Activated CD4-positive, alpha-beta memory T cell treated with anti-CD3 and anti-CD28 coated beads for 36 hours (primary cell): ENCODE measurements at regions not wholly inside any gene's neighbourhood (a gene's known extent, or its start where the extent isn't known, plus 50 kb on each side); places are given as distances from the start of the nearest gene placed in this dataset.

ENCODE experiments used
- CTCF ChIA-PET: fragments of 350-600 bp; sonication (Branson Sonifier 250); formaldehyde crosslinking; loops from one replicate; lab custom pipeline; 2021; ENCODE audit warnings: antibody characterized with exemption, inconsistent platforms; lab: Charles Lee
- POLR2A ChIA-PET: fragments of 350-600 bp; sonication (Branson Sonifier 250); formaldehyde crosslinking; loops from one replicate; lab custom pipeline; 2021; ENCODE audit warnings: antibody characterized with exemption; lab: Charles Lee
- DNase-seq: peaks from one replicate; pipeline ENCODE4 v3.0.0-alpha.2; 2020
- H3K27ac Mint-ChIP-seq: one replicate; pipeline ENCODE4 v1.8.0; 2021; ENCODE audit warnings: mixed read lengths
- H3K27me3 Mint-ChIP-seq: one replicate; pipeline ENCODE4 v1.8.0; 2021; ENCODE audit warnings: mixed read lengths
- H3K36me3 Mint-ChIP-seq: one replicate; pipeline ENCODE4 v1.8.0; 2021; ENCODE audit warnings: mixed read lengths
- H3K4me1 Mint-ChIP-seq: one replicate; pipeline ENCODE4 v1.8.0; 2021; ENCODE audit warnings: low read depth, mixed read lengths
- H3K4me3 Mint-ChIP-seq: one replicate; pipeline ENCODE4 v1.8.0; 2021; ENCODE audit warnings: mild to moderate bottlenecking, mixed read lengths
- H3K9me3 Mint-ChIP-seq: one replicate; pipeline ENCODE4 v1.8.0; 2021; ENCODE audit warnings: mixed read lengths
- intact Hi-C: fragments of 100-400 bp; cut with micrococcal nuclease; formaldehyde crosslinking; loops from one replicate; pipeline ENCODE4 v1.15.1; 2023

GRCh38 chr3:5666455-5666854 lies 478.9 kb downstream of the EDEM1 start:
- no peak overlapping the region for H3K4me3 Mint-ChIP-seq
- no peak overlapping the region for H3K27ac Mint-ChIP-seq
- no peaks in the 10 kb centered on the region for H3K4me1 Mint-ChIP-seq
- H3K9me3 Mint-ChIP-seq: peaks cover 31% of the 10 kb centered on the region
- no peaks in the 10 kb centered on the region for H3K27me3 Mint-ChIP-seq
- intact Hi-C loops: no loop called here
- H3K36me3 Mint-ChIP-seq: no peaks in the 10 kb centered on the region
- POLR2A ChIA-PET: no interaction called here
- CTCF ChIA-PET: no interaction called here
- DNase-seq: no peak

GRCh38 chr3:5673521-5673920 lies 486.0 kb downstream of the EDEM1 start:
- Mint-ChIP-seq H3K36me3 (no peaks in the 10 kb centered on the region), H3K4me3 (no peak overlapping the region), H3K9me3 (peaks cover 14% of the 10 kb centered on the region), H3K27me3 (no peaks in the 10 kb centered on the region), H3K27ac (no peak overlapping the region), H3K4me1 (no peaks in the 10 kb centered on the region)
- ChIA-PET CTCF (no interaction called here), POLR2A (no interaction called here)
- intact Hi-C loops: no loop called here
- no peak for DNase-seq

DNA sequence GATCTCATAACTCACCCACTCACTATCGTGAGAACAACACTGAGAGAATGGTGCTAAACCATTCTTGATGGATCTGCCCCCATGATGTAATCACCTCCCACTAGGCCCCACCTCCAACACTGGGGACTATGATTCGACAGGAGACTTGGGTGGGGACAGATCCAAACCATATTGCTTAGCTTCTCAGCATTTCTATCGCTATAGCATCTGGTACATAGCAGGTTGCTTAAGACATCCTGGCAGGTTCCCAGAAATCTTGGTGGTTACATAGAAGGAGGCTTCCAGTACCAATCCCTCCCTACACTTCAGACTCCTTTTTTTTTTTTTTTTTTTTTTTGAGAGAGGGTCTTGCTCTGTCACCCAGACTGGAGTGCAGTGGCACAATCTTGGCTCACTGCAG lies 487.8 kb downstream of the EDEM1 start:
- no peaks in the 10 kb centered on the region for H3K27me3 Mint-ChIP-seq

DNA sequence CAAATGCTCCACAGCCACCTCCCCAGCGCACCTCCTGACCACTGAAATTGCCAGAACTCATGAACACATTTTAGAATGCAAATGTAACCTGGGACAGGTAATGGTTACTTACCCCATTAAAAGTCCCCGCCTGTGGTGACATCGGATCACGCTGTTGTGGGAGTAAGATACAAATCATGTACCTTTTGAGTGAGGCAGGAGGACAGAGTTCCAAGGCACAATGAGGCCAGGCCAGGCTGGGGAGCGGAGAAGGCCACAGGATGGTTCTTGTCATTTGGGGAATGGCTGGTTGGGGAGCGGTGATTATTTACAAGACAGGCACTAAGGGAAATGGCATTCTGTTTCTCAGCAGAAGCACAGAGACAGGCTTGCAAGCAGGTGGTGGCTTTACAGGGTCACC lies 490.0 kb downstream of the EDEM1 start:
- intact Hi-C loops: no loop called here

More for the DNA sequence above, 487.8 kb downstream of the EDEM1 start:
- Mint-ChIP-seq H3K36me3 (no peaks in the 10 kb centered on the region), H3K9me3 (peaks cover 23% of the 10 kb centered on the region), H3K4me3 (no peak overlapping the region), H3K4me1 (no peaks in the 10 kb centered on the region), H3K27ac (no peak overlapping the region)
- DNase-seq: no peak
- ChIA-PET CTCF (no interaction called here), POLR2A (no interaction called here)
- intact Hi-C loops: no loop called here

DNA sequence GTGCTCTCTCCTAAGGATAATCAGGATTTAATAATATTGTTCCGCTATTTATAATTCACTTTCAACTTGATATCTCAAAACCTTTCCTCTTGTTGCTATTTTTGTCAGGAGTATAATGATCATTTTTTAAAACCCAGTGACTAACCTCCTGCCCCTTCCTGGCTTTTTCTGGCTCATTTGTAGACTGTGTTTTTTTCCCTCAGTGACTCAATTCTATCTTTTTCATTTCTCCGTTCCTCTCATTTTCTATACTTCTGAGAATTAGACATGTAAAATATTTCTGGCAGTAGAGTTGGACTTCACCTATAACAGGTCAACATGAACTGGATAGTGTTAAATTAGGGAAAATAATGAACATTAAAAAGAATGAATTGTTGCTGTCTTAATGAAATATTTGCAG lies 490.7 kb downstream of the EDEM1 start:
- no peaks in the 10 kb centered on the region for H3K4me1 Mint-ChIP-seq
- H3K4me3 Mint-ChIP-seq: no peak overlapping the region
- H3K9me3 Mint-ChIP-seq: peaks cover 22% of the 10 kb centered on the region
- intact Hi-C loops: no loop called here
- H3K36me3 Mint-ChIP-seq: no peaks in the 10 kb centered on the region
- ChIA-PET CTCF (no interaction called here), POLR2A (no interaction called here)
- no peak for DNase-seq
- no peak overlapping the region for H3K27ac Mint-ChIP-seq
- no peaks in the 10 kb centered on the region for H3K27me3 Mint-ChIP-seq

More for the DNA sequence above, 490.0 kb downstream of the EDEM1 start:
- no peaks in the 10 kb centered on the region for H3K36me3 Mint-ChIP-seq
- no peak for DNase-seq
- no peak overlapping the region for H3K27ac Mint-ChIP-seq
- no peaks in the 10 kb centered on the region for H3K27me3 Mint-ChIP-seq
- ChIA-PET CTCF (no interaction called here), POLR2A (no interaction called here)
- peaks cover 22% of the 10 kb centered on the region for H3K9me3 Mint-ChIP-seq
- H3K4me1 Mint-ChIP-seq: no peaks in the 10 kb centered on the region
- H3K4me3 Mint-ChIP-seq: no peak overlapping the region

GRCh38 chr3:5678844-5679243 lies 491.3 kb downstream of the EDEM1 start:
- no peak overlapping the region for H3K4me3 Mint-ChIP-seq
- intact Hi-C loops: no loop called here
- H3K27ac Mint-ChIP-seq: no peak overlapping the region
- peaks cover 22% of the 10 kb centered on the region for H3K9me3 Mint-ChIP-seq
- DNase-seq: no peak
- H3K36me3 Mint-ChIP-seq: no peaks in the 10 kb centered on the region
- H3K4me1 Mint-ChIP-seq: no peaks in the 10 kb centered on the region
- POLR2A ChIA-PET: no interaction called here
- CTCF ChIA-PET: no interaction called here
- no peaks in the 10 kb centered on the region for H3K27me3 Mint-ChIP-seq

GRCh38 chr3:5687230-5687629 lies 499.7 kb downstream of the EDEM1 start:
- H3K27ac Mint-ChIP-seq: no peak overlapping the region
- H3K4me3 Mint-ChIP-seq: no peak overlapping the region
- CTCF ChIA-PET: no interaction called here
- no peak for DNase-seq
- intact Hi-C loops: no loop called here
- no peaks in the 10 kb centered on the region for H3K36me3 Mint-ChIP-seq
- POLR2A ChIA-PET: no interaction called here
- H3K4me1 Mint-ChIP-seq: no peaks in the 10 kb centered on the region
- H3K27me3 Mint-ChIP-seq: no peaks in the 10 kb centered on the region
- peaks cover 20% of the 10 kb centered on the region for H3K9me3 Mint-ChIP-seq

DNA sequence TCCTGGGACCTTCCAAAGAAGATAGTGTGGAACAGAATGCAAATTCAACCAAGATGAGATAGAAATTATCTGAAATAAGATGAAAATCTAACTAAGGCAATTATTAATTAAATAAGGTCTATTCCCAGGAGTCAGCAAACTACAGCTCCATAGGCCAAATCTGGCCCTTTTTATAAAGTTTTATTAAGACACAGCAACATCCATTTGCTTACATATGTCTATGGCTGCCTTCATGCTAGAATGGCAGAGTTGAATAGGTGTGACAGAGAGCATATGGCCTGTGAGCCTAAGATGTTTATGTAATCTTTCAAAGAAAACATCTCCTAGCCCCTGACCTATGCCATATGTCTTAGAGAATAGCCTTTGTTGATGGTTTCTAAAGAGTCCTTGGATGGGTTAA lies 503.0 kb downstream of the EDEM1 start:
- DNase-seq: no peak
- intact Hi-C loops: no loop called here
- H3K4me3 Mint-ChIP-seq: no peak overlapping the region
- no peaks in the 10 kb centered on the region for H3K4me1 Mint-ChIP-seq
- POLR2A ChIA-PET: no interaction called here
- no peaks in the 10 kb centered on the region for H3K36me3 Mint-ChIP-seq
- no peaks in the 10 kb centered on the region for H3K27me3 Mint-ChIP-seq
- CTCF ChIA-PET: no interaction called here
- H3K27ac Mint-ChIP-seq: no peak overlapping the region
- H3K9me3 Mint-ChIP-seq: peaks cover 20% of the 10 kb centered on the region

- no peak overlapping the region for H3K4me3 Mint-ChIP-seq
- H3K4me1 Mint-ChIP-seq: no peaks in the 10 kb centered on the region
- ChIA-PET POLR2A (no interaction called here), CTCF (no interaction called here)
- intact Hi-C loops: no loop called here
- DNase-seq: no peak
- no peaks in the 10 kb centered on the region for H3K27me3 Mint-ChIP-seq
- peaks cover 20% of the 10 kb centered on the region for H3K9me3 Mint-ChIP-seq
- no peak overlapping the region for H3K27ac Mint-ChIP-seq
- no peaks in the 10 kb centered on the region for H3K36me3 Mint-ChIP-seq
These were observed 503.5 kb downstream of the EDEM1 start for GRCh38 chr3:5690904-5691532.

GRCh38 chr3:5692446-5692845 lies 504.9 kb downstream of the EDEM1 start:
- intact Hi-C loops: no loop called here
- H3K4me1 Mint-ChIP-seq: no peaks in the 10 kb centered on the region
- CTCF ChIA-PET: no interaction called here

GRCh38 chr3:5694266-5694665 lies 506.8 kb downstream of the EDEM1 start:
- POLR2A ChIA-PET: no interaction called here
- CTCF ChIA-PET: no interaction called here
- Mint-ChIP-seq H3K27ac (no peak overlapping the region), H3K9me3 (peaks cover 18% of the 10 kb centered on the region), H3K27me3 (no peaks in the 10 kb centered on the region), H3K36me3 (no peaks in the 10 kb centered on the region), H3K4me3 (no peak overlapping the region), H3K4me1 (no peaks in the 10 kb centered on the region)
- intact Hi-C loops: no loop called here
- no peak for DNase-seq

More at GRCh38 chr3:5692446-5692845, 504.9 kb downstream of the EDEM1 start:
- peaks cover 18% of the 10 kb centered on the region for H3K9me3 Mint-ChIP-seq
- H3K4me3 Mint-ChIP-seq: no peak overlapping the region
- H3K27me3 Mint-ChIP-seq: no peaks in the 10 kb centered on the region
- POLR2A ChIA-PET: no interaction called here
- no peak overlapping the region for H3K27ac Mint-ChIP-seq
- H3K36me3 Mint-ChIP-seq: no peaks in the 10 kb centered on the region
- DNase-seq: no peak

DNA sequence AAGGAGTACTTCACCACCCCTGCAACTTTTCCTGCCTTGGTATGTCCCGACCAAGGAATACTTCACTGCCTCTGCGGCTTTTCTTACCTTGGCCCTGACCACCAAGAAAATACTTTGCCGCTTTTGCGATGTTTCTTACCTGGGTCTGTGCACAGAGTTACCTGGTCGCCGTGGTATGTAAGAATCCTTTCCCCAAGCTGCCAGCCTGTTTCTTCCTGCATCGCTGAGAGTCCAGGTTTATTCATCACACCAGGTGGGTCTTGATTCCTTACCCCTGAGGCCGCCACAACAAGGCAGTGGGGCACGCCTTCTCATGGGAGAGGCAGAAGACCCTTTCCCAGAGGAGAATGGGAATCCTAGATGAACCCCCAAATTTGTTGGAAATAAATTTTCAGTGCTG lies 511.3 kb downstream of the EDEM1 start:
- H3K27ac Mint-ChIP-seq: no peak overlapping the region
- CTCF ChIA-PET: no interaction called here
- no peaks in the 10 kb centered on the region for H3K27me3 Mint-ChIP-seq
- intact Hi-C loops: no loop called here
- no peaks in the 10 kb centered on the region for H3K4me1 Mint-ChIP-seq
- no peaks in the 10 kb centered on the region for H3K9me3 Mint-ChIP-seq
- POLR2A ChIA-PET: no interaction called here
- H3K36me3 Mint-ChIP-seq: no peaks in the 10 kb centered on the region
- DNase-seq: no peak
- H3K4me3 Mint-ChIP-seq: no peak overlapping the region

DNA sequence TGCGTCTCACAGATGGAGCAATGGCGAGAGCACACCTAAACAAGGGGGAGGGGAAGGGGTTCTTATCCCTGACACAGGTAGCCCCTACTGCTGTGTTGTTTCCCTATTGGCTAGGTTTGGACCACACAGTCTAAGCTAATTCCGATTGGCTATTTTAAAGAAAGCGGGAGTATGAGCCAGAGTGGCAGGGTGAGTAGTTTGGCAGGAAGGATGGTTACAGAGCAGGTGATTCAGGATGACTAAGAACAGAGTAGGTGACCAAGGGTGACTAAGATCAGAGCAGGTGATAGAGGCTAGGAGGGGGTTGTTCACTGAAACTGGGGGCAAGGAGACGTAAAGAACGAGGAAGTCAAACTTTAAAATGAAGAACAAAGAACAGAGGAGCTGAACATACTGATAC lies 511.8 kb downstream of the EDEM1 start:
- Mint-ChIP-seq H3K4me1 (no peaks in the 10 kb centered on the region), H3K36me3 (no peaks in the 10 kb centered on the region), H3K9me3 (no peaks in the 10 kb centered on the region), H3K4me3 (no peak overlapping the region), H3K27ac (no peak overlapping the region), H3K27me3 (no peaks in the 10 kb centered on the region)
- intact Hi-C loops: no loop called here
- no peak for DNase-seq
- ChIA-PET CTCF (no interaction called here), POLR2A (no interaction called here)
